ENCODE measurements at regions not wholly inside any gene's neighbourhood (a gene's known extent, or its start where the extent isn't known, plus 50 kb on each side); places are given as distances from the start of the nearest gene placed in this dataset.
"Not testable (repeated sequence)": the region's sequence is repeated elsewhere in the genome, so short reads cannot be mapped to it uniquely, and the experiment has no call there.

GRCh38 chrY:13878506-13878905 lies 107.8 kb downstream of the VCY start:
- Mint-ChIP-seq H3K36me3 (no peaks in the 10 kb centered on the region), H3K9me3 (no peaks in the 10 kb centered on the region), H3K27ac (no peak overlapping the region), H3K27me3 (no peaks in the 10 kb centered on the region), H3K4me3 (no peak overlapping the region), H3K4me1 (no peaks in the 10 kb centered on the region)
- DNase-seq: no peak
- CTCF ChIA-PET: no interaction called here

GRCh38 chrY:13881096-13881495 lies 105.2 kb downstream of the VCY start:
- H3K4me1 Mint-ChIP-seq: no peaks in the 10 kb centered on the region
- no peak overlapping the region for H3K4me3 Mint-ChIP-seq
- no peaks in the 10 kb centered on the region for H3K36me3 Mint-ChIP-seq
- no peak for DNase-seq
- H3K27me3 Mint-ChIP-seq: no peaks in the 10 kb centered on the region
- H3K27ac Mint-ChIP-seq: no peak overlapping the region
- CTCF ChIA-PET: no interaction called here
- H3K9me3 Mint-ChIP-seq: no peaks in the 10 kb centered on the region

DNA sequence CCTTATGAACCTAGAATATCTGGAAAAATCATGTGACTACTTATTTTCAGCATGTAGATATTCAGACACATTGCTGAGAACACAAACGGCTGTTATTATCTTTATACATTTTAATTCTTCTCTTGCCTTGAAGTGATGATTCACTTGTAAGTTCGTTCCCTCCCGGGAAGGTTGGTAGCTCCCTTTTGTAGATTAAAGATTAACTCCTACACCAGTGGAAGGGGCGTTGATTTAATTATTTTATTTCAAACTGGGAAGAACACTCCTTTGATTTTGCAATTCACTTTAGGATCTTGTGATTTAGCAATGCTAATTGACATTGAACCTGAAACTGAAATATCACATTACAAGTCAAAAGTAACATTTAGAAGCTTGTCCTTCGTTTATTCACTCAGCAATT lies 103.4 kb downstream of the VCY start:
- H3K27me3 Mint-ChIP-seq: no peaks in the 10 kb centered on the region
- H3K36me3 Mint-ChIP-seq: no peaks in the 10 kb centered on the region
- CTCF ChIA-PET: no interaction called here
- DNase-seq: no peak
- no peaks in the 10 kb centered on the region for H3K9me3 Mint-ChIP-seq
- H3K27ac Mint-ChIP-seq: no peak overlapping the region
- H3K4me1 Mint-ChIP-seq: no peaks in the 10 kb centered on the region
- H3K4me3 Mint-ChIP-seq: no peak overlapping the region

DNA sequence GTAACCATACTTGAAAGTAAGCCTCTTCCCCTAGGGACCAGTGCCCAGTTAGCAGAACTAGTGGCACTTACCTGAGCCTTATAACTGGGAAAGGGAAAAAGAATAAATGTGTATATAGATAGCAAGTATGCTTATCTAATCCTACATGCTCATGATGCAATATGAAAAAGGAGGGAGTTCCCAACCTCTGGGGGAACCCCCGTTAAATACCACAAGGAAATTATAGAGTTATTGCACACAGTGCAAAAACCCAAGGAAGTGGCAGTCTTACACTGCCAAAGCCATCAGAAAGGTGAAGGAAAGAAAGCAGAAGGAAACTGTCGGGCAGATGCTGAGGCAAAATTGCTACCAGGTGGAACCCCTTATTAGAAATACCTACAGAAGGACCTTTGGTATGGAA lies 92.2 kb downstream of the VCY start:
- CTCF ChIA-PET, H3K4me3 Mint-ChIP-seq, H3K9me3 Mint-ChIP-seq, H3K27me3 Mint-ChIP-seq, H3K4me1 Mint-ChIP-seq, H3K36me3 Mint-ChIP-seq, DNase-seq, H3K27ac Mint-ChIP-seq: not testable (repeated sequence)

GRCh38 chrY:13907736-13908135 lies 78.5 kb downstream of the VCY start:
- DNase-seq: no peak
- Mint-ChIP-seq H3K27me3 (no peaks in the 10 kb centered on the region), H3K27ac (no peak overlapping the region), H3K4me1 (no peaks in the 10 kb centered on the region), H3K9me3 (no peaks in the 10 kb centered on the region), H3K4me3 (no peak overlapping the region), H3K36me3 (no peaks in the 10 kb centered on the region)
- CTCF ChIA-PET: no interaction called here

DNA sequence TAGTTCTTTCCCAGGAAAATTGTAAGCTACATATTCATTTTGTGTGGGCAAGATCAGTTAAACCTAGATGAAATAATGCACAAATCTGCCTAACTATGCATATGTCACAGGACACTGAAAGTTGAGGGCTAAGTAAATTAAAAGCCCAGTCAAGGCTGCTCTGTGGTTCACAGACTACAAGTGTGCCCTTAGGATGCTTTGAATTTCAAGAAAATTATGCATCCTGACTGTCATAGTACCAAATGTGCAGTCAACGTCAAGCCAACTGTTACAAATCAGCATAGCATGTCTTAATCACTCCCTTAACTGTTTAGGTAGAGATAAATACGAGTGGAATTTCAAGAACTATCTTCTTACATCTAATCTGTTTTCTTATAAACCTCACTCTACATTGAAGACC lies 55.8 kb downstream of the VCY start:
- H3K27me3 Mint-ChIP-seq, H3K4me1 Mint-ChIP-seq, H3K36me3 Mint-ChIP-seq, CTCF ChIA-PET, H3K27ac Mint-ChIP-seq, DNase-seq, H3K4me3 Mint-ChIP-seq, H3K9me3 Mint-ChIP-seq: not testable (repeated sequence)

Data from activated naive CD4-positive, alpha-beta T cell treated with anti-CD3 and anti-CD28 coated beads, Interleukin-2, amount 10 ng/mL, durations not matched to agents 7 days and 5 days (primary cell).